ENCODE measurements at regions not wholly inside any gene's neighbourhood (a gene's known extent, or its start where the extent isn't known, plus 50 kb on each side); places are given as distances from the start of the nearest gene placed in this dataset.
"Not testable (repeated sequence)": the region's sequence is repeated elsewhere in the genome, so short reads cannot be mapped to it uniquely, and the experiment has no call there.

DNA sequence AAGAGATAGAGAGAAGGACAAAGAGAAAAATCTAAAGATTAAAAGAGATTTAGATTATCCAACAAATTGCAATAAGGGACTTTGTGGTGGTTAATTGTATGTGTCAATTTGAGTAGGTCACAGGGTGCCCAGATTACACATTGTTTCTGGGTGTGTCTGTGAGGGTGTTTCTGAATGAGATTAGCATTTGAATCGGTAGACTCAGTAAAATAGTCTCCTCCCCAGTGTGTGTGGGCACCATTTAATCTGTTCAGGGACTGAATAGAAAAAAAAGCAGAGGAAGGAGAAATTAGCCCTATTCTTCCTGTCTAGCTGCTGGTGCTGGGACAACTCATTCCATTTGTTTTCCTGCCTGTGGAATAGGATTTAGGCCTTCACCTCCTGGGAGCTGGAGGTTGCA is 339.8 kb upstream of the EPHA4 start:
- DNase-seq, result no peak

DNA sequence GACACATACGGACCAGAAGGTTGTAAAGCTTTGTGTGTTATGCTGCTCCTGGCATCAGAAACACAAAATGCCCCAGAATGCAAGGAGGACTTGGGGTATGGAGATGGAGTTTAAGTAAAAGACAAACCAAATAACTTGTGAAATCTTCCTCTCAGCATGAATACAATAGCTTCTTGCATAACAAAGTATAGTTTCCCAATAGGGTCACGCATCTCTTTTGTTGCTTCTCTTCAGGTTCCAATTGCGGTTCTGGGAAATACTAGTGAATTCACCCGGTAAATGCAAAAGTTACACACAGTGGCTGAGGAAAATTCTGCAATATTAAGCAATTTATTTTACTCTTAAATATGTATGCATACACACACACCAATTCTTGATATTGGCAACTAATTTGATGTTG is 339.2 kb upstream of the EPHA4 start:
- no peak for DNase-seq

DNA sequence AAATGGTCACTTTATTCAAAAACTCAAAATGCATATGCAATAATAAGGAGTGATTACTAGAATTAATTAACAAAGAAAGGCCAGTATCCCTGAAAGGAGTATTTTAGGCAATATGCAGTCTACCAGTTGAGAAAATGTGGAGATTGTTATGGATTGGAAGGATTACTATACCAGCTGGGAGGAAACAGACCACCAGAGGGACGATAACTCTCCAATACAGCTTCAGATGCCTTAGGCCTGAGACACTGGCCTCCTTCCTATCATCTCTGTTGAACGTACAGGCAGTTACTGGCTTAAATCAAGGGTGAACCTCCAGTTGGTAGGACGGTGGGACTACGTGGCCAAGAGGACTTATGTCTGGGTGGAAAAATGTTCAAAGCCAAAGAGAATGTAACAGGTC is 336.4 kb upstream of the EPHA4 start:
- DNase-seq, result no peak

DNA sequence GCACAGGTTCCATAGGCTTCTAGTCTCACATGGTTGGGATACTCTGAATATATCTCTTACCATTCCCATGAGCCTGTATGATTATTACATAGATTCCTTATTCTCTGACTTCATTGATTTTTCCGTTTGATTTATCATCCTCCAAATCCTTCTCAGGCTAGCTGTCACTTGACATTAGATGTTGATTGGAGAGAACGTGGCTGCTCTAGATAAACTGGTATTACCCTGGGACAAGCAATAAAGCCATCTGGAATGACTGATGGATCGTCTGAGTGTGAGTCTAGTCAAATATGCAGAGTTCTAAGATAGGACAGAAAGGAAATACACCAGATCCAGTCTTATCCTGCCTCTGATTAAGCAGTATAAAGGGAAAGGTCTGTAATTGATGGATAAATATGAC is 325.6 kb upstream of the EPHA4 start:
- no peak for DNase-seq

DNA sequence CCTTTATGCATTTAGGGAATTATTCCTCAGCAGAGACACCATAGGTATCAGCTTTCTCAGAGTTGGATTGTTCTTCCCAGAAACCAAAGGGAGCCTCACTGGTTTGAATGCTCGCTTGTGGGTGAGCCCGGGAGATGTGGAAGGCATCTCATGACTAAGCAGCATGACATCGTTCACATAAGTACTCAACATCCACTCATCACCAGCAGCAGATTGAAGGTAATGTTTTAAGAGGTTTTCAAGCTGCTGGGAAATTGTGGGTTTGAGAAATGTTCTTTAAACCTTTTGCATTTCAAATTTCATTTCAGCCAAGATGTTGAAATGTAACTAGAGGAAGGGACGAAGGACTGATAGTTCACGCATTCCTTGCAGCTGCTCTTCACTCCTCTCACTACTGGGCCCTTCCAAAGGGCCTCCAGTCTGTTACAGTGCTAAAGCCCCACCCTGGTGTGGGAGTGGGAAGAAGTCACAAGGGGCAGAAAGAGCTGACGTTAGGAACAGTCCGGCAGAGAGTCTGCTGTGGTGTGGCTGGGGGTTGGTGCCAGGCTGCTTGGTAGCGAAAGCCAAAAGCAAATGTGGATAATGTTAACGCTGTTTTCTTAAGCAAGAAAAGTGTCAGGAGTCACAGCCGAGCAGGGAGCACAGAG is 324.5 kb upstream of the EPHA4 start:
- DNase-seq, result no peak

DNA sequence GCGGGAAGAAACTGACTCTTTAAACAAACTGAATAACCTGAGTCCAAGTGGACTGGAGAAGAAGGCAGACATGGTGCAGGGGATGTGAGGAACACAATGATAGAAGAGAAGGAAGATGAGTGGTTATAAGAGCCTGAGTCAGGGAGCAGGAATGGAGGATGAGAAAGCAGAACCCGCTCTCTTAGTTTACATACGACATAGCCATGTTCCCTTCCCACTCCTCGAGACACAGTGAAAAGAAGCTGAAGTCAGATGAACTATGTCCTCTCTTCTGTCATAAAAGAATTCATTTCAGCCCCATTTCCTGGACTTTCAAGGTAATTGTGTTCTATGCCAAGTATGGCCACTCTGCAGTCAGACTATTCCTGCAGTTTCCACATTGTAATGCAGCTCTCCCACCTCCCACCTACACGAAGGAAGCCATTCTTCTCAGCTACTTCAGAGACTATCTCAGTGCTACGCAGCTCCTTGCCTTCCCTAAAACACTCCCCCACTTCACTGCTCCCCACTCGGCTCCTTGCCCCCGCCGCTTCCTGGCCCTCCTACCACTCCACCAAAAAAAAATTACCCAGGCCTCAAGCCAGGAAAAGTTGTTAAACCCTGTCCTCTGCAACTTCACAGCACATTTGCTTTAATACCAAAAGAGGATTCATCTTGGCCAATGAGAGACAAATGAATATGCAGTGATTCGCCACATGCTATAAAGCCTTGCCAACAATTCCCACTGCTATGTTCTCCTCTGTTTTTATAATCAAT is 323.4 kb upstream of the EPHA4 start:
- no peak for DNase-seq

DNA sequence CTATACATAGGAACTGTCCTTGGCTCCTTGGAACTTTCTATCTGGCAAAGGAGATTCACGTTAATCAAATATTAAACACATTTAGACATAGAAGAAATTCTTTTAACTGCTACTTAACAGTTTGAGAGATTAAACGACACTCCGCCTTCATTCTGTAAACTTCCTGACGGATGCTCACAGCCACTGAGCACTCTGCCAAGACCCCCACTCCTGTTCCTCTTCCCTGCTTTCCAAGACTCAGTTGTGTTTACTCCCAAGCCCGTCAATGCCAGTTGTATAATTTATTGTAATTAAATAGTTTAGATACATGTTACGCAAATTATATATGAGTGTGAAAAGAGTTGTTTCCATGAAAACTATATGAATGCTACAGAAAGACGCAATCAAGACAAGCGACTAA is 321.4 kb upstream of the EPHA4 start:
- no peak for DNase-seq

DNA sequence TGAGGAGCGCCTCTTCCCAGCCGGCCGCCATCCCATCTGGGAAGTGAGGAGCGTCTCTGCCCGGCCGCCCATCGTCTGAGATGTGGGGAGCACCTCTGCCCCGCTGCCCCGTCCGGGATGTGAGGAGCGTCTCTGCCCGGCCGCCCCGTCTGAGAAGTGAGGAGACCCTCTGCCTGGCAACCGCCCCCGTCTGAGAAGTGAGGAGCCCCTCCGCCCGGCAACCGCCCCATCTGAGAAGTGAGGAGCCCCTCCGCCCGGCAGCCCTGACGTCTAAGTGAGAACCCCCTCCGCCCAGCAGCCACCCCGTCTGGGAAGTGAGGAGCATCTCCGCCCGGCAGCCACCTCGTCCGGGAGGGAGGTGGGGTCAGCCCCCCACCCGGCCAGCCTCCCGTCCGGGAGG is 319.9 kb upstream of the EPHA4 start:
- DNase-seq, result not testable (repeated sequence)

DNA sequence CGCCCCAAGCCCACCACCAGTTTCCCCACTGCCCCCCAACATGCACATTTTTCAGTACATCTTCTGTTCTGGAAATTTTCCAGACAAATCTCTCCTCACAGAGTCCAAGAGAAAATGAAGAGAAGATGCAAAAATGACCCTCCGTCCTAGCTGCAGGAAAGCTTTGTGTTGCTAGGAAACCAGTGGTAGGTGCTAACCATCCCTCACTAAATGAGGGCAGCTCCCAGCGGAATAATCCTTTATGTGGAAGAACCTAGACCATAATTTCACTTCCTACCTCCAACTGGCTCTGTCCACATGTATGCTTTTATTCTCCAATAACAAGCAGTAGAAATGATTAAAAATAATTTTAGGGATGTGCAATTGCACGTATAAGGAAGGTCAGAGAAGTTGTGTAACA is 311.9 kb upstream of the EPHA4 start:
- DNase-seq, result no peak

DNA sequence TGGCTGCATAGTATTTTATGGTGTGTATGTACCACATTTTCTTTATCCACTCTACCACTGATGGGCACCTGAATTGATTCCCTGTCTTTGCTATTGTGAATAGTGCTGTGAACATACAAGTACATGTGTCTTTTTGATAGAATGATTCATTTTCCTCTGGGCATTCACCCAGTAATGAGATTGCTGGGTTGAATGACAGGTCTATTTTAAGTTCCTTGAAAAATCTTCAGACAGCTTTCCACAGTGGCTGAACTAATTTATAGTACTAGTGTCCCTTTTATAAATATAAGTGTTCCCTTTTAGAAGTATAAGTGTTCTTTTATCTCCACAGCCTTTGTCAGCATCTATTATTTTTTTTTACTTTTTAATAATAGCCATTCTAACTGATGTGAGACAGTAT is 303.9 kb upstream of the EPHA4 start:
- DNase-seq, result no peak

DNA sequence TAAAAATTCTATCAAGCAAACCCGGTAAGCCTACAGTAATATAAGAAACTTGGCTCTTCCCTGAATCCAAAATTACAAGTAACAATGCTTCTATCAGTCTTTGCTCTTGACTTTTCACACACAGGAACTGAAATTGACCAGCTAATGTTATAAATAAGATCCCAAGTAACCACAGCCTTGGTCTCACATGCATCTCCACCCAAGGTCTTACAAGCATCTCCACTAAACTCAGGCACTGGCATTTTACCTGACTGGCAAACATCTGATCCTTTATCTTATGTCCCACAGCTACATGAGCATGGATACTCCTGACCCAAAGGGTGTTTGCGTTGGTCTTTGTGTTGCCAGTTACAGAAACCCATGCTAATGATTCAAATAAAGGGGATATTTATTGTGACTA is 302.3 kb upstream of the EPHA4 start:
- no peak for DNase-seq

DNA sequence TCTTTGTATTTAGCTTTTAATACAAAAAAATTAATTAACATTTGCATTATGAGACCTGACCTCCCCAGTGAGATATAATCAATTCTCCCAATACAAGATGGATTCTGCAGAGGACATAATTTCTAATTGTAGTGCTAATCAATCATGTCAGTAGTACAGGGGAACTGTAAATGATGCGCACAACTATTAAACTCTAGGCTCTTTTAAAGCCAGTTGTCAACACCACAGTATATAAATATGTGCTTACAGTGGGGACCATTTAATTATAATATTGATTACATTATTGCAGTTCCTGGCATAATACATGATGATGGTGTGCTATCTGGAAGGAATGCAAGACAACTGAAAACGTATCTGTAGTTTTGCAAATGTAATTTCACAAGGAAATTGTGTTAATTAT is 285.6 kb upstream of the EPHA4 start:
- no peak for DNase-seq

DNA sequence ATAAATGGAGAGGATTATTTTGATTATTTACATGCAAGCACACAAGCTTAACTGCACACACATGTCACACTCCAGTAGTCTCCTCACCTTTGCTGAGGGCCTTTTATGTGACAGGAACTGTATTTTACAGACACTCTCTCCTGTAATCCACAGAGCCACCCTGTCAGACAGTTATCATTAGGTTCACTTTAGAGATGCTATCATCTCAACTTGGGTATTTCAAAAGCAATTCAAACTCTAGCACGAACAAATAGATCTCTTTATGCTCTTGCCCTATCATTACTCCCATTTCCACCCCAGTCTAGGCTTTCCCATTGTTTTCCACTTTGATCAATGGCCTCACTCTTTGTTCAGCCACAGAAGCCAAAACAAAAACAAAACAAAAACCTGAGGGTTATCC is 281.2 kb upstream of the EPHA4 start:
- no peak for DNase-seq

DNA sequence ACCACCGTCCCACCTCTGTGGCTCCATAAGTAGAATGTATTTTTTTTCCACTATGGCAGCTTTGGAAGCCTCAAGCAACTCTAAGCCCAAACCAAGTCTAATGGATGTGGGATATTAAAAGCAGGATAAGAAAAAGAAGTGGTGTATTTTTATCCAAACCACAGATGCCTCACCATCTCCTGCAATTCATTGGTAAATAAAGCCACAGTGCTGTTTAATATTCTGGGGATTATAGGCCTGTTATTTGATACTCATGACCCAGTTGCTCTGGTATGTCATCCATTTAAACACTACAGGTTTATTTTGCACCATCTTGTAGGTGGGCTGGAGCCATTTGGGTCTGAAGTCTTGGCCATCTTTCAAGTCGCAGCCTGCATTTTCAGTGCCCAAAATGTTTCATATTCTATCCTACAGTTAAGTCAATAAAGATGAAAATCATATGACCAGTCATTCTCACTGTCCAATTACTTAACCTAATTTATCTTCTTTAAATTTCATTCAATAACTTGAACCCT is 279.5 kb upstream of the EPHA4 start:
- no peak for DNase-seq

DNA sequence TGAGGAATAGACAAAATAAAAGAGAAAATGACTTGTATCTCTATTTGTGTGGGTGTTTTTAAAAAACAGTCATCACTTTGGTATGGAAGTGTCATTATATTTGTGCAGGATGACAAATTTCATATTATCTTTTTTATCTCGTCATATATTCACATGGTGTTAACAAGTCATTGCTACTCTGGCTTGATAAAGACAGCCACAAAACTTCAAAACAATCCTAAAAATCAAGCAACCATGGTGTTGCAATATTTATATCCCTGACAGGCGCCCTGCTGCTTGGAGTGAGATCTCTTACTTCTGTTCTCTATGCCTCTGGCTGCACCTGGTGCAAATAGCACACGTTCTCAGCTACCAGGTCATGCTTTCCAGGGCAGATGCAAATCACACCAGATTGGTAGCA is 278.0 kb upstream of the EPHA4 start:
- DNase-seq, result no peak

DNA sequence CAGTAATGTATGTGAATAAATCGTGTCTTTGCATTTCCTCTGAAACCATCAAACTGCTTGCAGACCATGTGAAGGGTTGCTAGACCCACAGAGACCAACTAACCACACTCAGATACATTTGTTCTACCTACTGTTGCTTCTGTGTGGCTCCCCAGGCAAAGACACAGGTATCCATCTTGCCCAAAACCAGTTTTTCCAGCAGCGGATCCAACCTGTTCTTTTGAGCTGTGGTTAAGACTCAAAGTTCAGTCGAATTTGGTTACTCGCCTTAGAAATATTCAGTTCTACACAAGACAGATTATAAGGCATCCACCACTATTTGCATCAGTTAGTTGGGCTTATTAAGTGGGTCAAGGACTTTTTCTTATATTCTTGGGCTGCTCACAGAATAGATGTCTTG is 276.2 kb upstream of the EPHA4 start:
- no peak for DNase-seq

DNA sequence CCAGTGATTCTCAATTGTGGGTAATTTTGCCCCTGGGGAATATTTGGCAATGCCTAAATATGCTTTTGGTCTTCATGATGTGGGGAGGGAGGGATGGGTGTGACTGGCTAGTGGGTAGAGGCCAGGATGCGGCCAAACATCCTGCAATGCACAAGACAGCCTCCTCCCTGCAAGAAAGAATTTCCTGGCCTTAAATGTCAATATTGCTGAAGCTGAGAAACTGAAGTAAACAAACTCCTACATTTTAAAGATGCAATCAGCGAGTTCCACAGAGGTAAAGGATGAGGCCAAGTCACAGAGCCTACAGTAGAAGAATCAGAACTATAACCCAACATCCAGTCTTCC is 272.9 kb upstream of the EPHA4 start:
- no peak for DNase-seq

DNA sequence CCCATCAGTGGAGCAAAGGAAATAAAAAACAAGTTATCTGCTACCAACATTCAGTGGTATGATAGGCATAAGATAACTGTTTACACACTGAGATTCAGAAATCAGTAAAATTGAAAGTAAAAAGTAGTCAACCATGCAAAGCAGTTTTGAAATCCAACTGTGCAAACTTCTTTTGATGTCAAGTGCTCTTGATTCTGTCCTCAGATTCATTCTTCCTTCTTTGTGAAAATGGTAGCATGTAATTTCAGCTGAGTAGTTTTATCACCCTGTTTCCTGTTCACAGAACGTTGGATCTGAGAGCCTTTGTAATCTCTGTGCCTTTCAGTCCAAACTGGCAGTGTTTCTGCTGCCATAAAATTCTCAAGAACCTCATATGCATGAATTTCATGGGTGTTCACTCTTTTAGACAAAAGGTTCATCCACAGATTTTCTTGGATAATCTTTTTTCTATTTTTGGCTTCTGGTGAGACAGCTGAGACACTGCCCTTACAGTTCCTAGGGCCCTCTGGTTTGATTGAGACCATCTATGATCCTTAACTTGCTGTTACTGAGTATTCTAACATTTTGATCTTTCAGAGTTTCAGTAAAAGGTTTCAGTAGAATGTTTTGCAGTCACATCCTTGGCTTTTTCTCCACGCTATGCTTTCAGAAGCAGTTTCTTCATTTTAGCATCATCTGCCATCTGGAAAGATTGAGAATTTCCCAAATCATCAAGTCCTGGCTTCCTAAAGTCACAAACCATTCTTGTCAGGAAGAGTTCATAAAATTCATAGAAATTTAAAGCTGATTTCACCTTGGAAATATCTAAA is 272.3 kb upstream of the EPHA4 start:
- no peak for DNase-seq

DNA sequence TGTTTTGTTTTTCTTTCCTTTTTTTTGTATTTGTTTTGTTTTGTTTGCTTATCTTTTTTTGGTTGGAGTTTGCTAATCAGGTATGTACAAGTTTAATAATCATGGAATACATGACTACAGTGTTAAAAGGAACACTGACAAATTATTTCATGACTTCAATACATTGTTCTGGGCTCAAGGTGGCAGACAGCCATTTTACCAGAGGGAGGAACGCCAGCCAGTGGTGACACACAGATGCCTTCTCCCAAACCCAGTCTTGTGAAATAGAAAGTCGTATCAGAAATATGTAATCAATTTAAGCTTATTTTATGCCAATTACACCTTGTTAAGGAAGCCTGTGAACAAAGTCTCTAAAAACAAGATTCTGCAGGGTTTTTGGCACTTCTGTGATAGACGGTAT is 264.0 kb upstream of the EPHA4 start:
- DNase-seq, result no peak

DNA sequence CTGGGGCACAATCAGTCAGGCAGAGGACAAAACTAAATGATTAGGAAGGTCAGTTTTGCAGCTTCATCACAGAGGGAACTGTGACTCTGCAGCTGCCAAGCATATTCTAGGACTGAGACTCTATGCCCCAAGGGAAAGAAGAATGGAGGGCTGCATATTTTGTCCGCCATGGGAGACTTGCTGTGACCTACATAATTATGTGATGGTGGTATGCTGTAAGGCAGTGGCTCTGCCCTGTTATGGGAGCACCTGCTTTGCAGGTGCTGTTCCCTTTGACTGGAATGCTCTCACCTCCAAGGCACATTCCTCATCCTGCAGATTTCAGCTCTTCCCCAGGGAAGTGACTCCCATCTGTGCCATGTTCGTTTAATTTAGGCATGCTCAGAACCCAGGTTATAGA is 261.9 kb upstream of the EPHA4 start:
- no peak for DNase-seq

DNA sequence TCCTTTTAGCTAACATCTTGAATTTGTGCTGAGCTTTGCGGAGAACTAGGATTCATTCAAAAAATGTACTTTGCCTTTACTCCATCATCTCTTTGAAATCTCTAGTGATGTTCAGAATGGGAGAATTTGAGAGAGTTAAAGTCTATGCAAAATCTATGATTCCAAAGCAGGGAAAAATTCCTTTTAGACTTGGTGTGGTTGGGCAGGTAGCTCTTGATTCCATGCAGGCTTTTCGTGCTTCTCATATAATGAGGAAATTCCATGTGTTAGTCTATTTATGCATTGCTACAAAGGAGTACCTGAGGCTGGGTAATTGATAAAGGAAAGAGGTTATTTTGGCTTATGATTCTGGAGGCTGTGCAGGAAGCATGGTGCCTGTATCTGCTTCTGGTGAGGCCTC is 258.9 kb upstream of the EPHA4 start:
- DNase-seq, result no peak

DNA sequence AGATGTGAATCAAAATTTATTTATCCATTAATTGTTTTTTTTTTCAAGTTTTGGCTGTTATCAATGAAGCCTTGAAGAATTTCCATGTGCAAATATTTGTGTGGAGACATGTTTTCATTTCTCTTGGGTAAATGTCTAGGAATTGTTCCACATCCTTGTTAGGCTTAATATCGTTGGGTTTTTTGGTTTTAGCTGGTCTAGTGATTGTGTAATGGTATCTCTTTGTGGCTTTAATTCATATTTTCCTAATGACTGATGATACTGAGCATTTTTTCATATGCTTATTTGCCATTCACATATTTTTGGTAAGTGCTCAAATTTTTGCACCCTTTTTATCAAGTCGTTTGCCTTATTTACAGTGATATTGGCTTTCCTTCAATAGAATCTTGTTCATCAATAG is 250.3 kb upstream of the EPHA4 start:
- DNase-seq, result no peak

DNA sequence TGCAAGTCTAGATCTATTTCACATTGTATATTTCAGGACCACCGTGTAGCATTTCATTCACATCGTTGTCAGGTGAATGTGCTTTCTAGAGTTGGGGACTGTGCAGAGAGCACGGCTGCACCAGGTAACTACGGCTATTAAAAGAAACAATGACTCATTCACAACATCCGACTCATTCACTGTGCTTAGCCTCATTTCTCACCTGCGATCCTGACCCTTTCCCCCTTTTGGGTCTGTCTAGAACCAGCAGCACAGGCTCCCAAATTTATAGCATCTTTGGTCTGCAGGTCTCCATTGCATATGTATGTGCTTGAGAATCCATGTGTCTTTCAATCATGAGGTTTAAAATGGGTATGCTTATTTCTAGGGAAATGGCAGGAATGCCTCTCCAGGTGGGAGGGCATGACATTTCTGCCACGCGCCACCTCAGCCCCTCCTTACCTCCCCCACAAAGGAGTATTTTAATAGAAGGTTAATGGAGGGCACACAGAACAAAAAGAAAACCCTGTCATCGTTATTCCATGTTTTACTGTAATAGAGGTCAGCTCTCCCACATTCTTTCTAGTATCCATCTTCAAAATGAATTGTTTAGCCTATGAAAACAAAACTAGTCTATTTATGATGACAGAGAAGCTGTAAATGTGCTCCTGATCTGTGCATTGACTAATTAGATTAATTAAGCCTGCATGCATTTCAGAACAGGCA is 246.7 kb upstream of the EPHA4 start:
- no peak for DNase-seq
